ENCODE measurements at regions not wholly inside any gene's neighbourhood (a gene's known extent, or its start where the extent isn't known, plus 50 kb on each side); places are given as distances from the start of the nearest gene placed in this dataset.

- Histone ChIP-seq H3K4me1 (ENCODE audit: control insufficient read depth, insufficient read depth, low read length) (no peaks in the 10 kb centered on the region), H3K4me3 (ENCODE audit: low read depth, low read length) (no peak overlapping the region), H3K27ac (ENCODE audit: extremely low read depth, low read depth, low read length) (no peak overlapping the region), H3K36me3 (ENCODE audit: control insufficient read depth in 2 of 2, insufficient read depth in 1 of 2, low read length in 2 of 2) (no peaks in the 10 kb centered on the region), H3K9me3 (ENCODE audit: control insufficient read depth, insufficient read depth, low read depth, low read length) (no peaks in the 10 kb centered on the region)
- ChIA-PET CTCF (interaction anchor here (0.9 kb wide), 1 partner anchor 261 kb away, joined by 3 read pairs; no protein-coding TSS in a partner anchor), POLR2A (no interaction called here)
- TF ChIP-seq ZBTB1 (tag by site-specific recombination; IDR thresholded peaks at IDR 0.05): no peak
- no peak for TF ChIP-seq ZNF549 (tag by site-specific recombination; IDR thresholded peaks at IDR 0.05)
- no peak for TF ChIP-seq ZNF501 (tag by site-specific recombination; IDR thresholded peaks at IDR 0.05)
- no peak for TF ChIP-seq ZNF416 (tag by site-specific recombination; IDR thresholded peaks at IDR 0.05)
- no peak for TF ChIP-seq FEZF1 (tag by site-specific recombination; IDR thresholded peaks at IDR 0.05)
- TF ChIP-seq ZNF785 (tag by site-specific recombination; IDR thresholded peaks at IDR 0.05): no peak
- no peak for TF ChIP-seq BCL6B (tag by site-specific recombination; IDR thresholded peaks at IDR 0.05)
- no peak for TF ChIP-seq GLIS1 (tag by site-specific recombination; IDR thresholded peaks at IDR 0.05)
- TF ChIP-seq ZNF26 (tag by site-specific recombination; IDR thresholded peaks at IDR 0.05): no peak
- no peak for TF ChIP-seq ZNF426 (tag by site-specific recombination; IDR thresholded peaks at IDR 0.05)
- no peak for TF ChIP-seq ZNF624 (tag by site-specific recombination; IDR thresholded peaks at IDR 0.05)
- TF ChIP-seq ZNF157 (tag by site-specific recombination; IDR thresholded peaks at IDR 0.05): no peak
- TF ChIP-seq ATF2 (tag by site-specific recombination; IDR thresholded peaks at IDR 0.05; ENCODE audit: low read depth): no peak
- no peak for TF ChIP-seq ZBTB21 (tag by site-specific recombination; IDR thresholded peaks at IDR 0.05)
- no peak for TF ChIP-seq ZNF341 (tag by site-specific recombination; IDR thresholded peaks at IDR 0.05; ENCODE audit: low read depth)
- no peak for TF ChIP-seq SP2 (tag by site-specific recombination; IDR thresholded peaks at IDR 0.05)
- TF ChIP-seq ZNF610 (tag by site-specific recombination; IDR thresholded peaks at IDR 0.05; ENCODE audit: borderline replicate concordance): no peak
- no peak for TF ChIP-seq SCRT2 (tag by site-specific recombination; IDR thresholded peaks at IDR 0.05)
- TF ChIP-seq ZNF155 (tag by site-specific recombination; IDR thresholded peaks at IDR 0.05): no peak
These were observed 128.3 kb upstream of the FRY start for GRCh38 chr13:31903111-31903815.

GRCh38 chr13:31904941-31905824, 126.4 kb upstream of the FRY start:
- CTCF ChIA-PET: no interaction called here
- no peaks in the 10 kb centered on the region for H3K4me1 ChIP-seq (ENCODE audit: control insufficient read depth, insufficient read depth, low read length)
- no peak overlapping the region for H3K4me3 ChIP-seq (ENCODE audit: low read depth, low read length)
- H3K36me3 ChIP-seq (ENCODE audit: control insufficient read depth in 2 of 2, insufficient read depth in 1 of 2, low read length in 2 of 2): no peaks in the 10 kb centered on the region
- POLR2A ChIA-PET: no interaction called here
- H3K27ac ChIP-seq (ENCODE audit: extremely low read depth, low read depth, low read length): no peak overlapping the region
- no peaks in the 10 kb centered on the region for H3K9me3 ChIP-seq (ENCODE audit: control insufficient read depth, insufficient read depth, low read depth, low read length)
- TF ChIP-seq MZF1 (tag by site-specific recombination; IDR thresholded peaks at IDR 0.05; ENCODE audit: borderline replicate concordance) (no peak), REST (tag by site-specific recombination; IDR thresholded peaks at IDR 0.05) (no peak), ZBTB48 (tag by site-specific recombination; IDR thresholded peaks at IDR 0.05) (no peak), ZNF654 (tag by site-specific recombination; IDR thresholded peaks at IDR 0.05; ENCODE audit: low read depth) (no peak)
